Activated naive CD8-positive, alpha-beta T cell treated with anti-CD3 and anti-CD28 coated beads, Interleukin-2, amount 10 ng/mL, durations not matched to agents 7 days and 5 days (primary cell): ENCODE measurements at regions not wholly inside any gene's neighbourhood (a gene's known extent, or its start where the extent isn't known, plus 50 kb on each side); places are given as distances from the start of the nearest gene placed in this dataset.
"Not testable (repeated sequence)": the region's sequence is repeated elsewhere in the genome, so short reads cannot be mapped to it uniquely, and the experiment has no call there.

ENCODE experiments used
- ATAC-seq: fragments of 150-1000 bp; cut with Tn5 transposase; one replicate; pipeline ENCODE4 v1.10.0; 2021; ENCODE audit warnings: low read depth, moderate library complexity
- POLR2A ChIA-PET: fragments of 350-600 bp; sonication (Branson Sonifier 250); formaldehyde crosslinking; loops from one replicate; lab custom pipeline; 2021; ENCODE audit warnings: antibody characterized with exemption; lab: Charles Lee
- DNase-seq: peaks from one replicate; pipeline ENCODE4 v3.0.0; 2021
- H3K27ac Mint-ChIP-seq: one replicate; pipeline ENCODE4 v1.8.0; 2022; ENCODE audit warnings: mild to moderate bottlenecking, mixed read lengths
- H3K27me3 Mint-ChIP-seq: one replicate; pipeline ENCODE4 v1.8.0; 2022; ENCODE audit warnings: mild to moderate bottlenecking, moderate library complexity, mixed read lengths
- H3K36me3 Mint-ChIP-seq: one replicate; pipeline ENCODE4 v1.8.0; 2021; ENCODE audit warnings: mild to moderate bottlenecking, mixed read lengths
- H3K4me1 Mint-ChIP-seq: one replicate; pipeline ENCODE4 v1.8.0; 2021; ENCODE audit warnings: mixed read lengths
- H3K4me3 Mint-ChIP-seq: one replicate; pipeline ENCODE4 v1.8.0; 2022; ENCODE audit warnings: mild to moderate bottlenecking, moderate library complexity, mixed read lengths
- H3K9me3 Mint-ChIP-seq: one replicate; pipeline ENCODE4 v1.8.0; 2021; ENCODE audit warnings: mixed read lengths

- POLR2A ChIA-PET, result no interaction called here
- ATAC-seq, result no peak
- Mint-ChIP-seq H3K9me3 (peaks cover 2% of the 10 kb centered on the region), H3K4me3 (no peak overlapping the region), H3K27ac (no peak overlapping the region), H3K4me1 (peaks cover 1% of the 10 kb centered on the region), H3K36me3 (no peaks in the 10 kb centered on the region), H3K27me3 (peaks cover 3% of the 10 kb centered on the region)
- DNase-seq, result no peak
Observed at GRCh38 chr6:146916435-146917025, 287.7 kb upstream of the STXBP5 start.

GRCh38 chr6:146917182-146917581, 287.0 kb upstream of the STXBP5 start:
- H3K4me3 Mint-ChIP-seq, result no peak overlapping the region
- POLR2A ChIA-PET, result no interaction called here
- peaks cover 3% of the 10 kb centered on the region for H3K27me3 Mint-ChIP-seq
- peaks cover 1% of the 10 kb centered on the region for H3K4me1 Mint-ChIP-seq
- no peaks in the 10 kb centered on the region for H3K36me3 Mint-ChIP-seq
- DNase-seq (no peak), ATAC-seq (no peak)
- no peak overlapping the region for H3K27ac Mint-ChIP-seq
- peaks cover 2% of the 10 kb centered on the region for H3K9me3 Mint-ChIP-seq

- Mint-ChIP-seq H3K27me3 (no peaks in the 10 kb centered on the region), H3K9me3 (peaks cover 2% of the 10 kb centered on the region), H3K4me3 (no peak overlapping the region), H3K27ac (no peak overlapping the region), H3K36me3 (no peaks in the 10 kb centered on the region), H3K4me1 (peaks cover 1% of the 10 kb centered on the region)
- DNase-seq (no peak), ATAC-seq (no peak)
- POLR2A ChIA-PET, result no interaction called here
Observed at GRCh38 chr6:146917979-146918378, 286.2 kb upstream of the STXBP5 start.

- peaks cover 2% of the 10 kb centered on the region for H3K9me3 Mint-ChIP-seq
- no peak overlapping the region for H3K4me3 Mint-ChIP-seq
- H3K27ac Mint-ChIP-seq, result no peak overlapping the region
- peaks cover 1% of the 10 kb centered on the region for H3K4me1 Mint-ChIP-seq
- POLR2A ChIA-PET, result no interaction called here
- no peak for ATAC-seq
- H3K27me3 Mint-ChIP-seq, result no peaks in the 10 kb centered on the region
- DNase-seq, result no peak
- no peaks in the 10 kb centered on the region for H3K36me3 Mint-ChIP-seq
Observed at GRCh38 chr6:146919017-146919416, 285.2 kb upstream of the STXBP5 start.

- Mint-ChIP-seq H3K4me3 (no peak overlapping the region), H3K27ac (no peak overlapping the region), H3K9me3 (no peaks in the 10 kb centered on the region), H3K4me1 (no peaks in the 10 kb centered on the region), H3K27me3 (no peaks in the 10 kb centered on the region), H3K36me3 (no peaks in the 10 kb centered on the region)
- POLR2A ChIA-PET, result no interaction called here
- no peak for DNase-seq
- ATAC-seq, result no peak
Observed at GRCh38 chr6:146923205-146923833, 280.9 kb upstream of the STXBP5 start.

GRCh38 chr6:146925846-146926245, 278.4 kb upstream of the STXBP5 start:
- POLR2A ChIA-PET, result no interaction called here
- Mint-ChIP-seq H3K27ac (no peak overlapping the region), H3K4me1 (no peaks in the 10 kb centered on the region), H3K9me3 (no peaks in the 10 kb centered on the region), H3K36me3 (no peaks in the 10 kb centered on the region), H3K27me3 (no peaks in the 10 kb centered on the region), H3K4me3 (no peak overlapping the region)
- no peak for ATAC-seq
- no peak for DNase-seq

- H3K4me1 Mint-ChIP-seq, result no peaks in the 10 kb centered on the region
- no peaks in the 10 kb centered on the region for H3K36me3 Mint-ChIP-seq
- DNase-seq (no peak), ATAC-seq (no peak)
- H3K4me3 Mint-ChIP-seq, result no peak overlapping the region
- no peaks in the 10 kb centered on the region for H3K27me3 Mint-ChIP-seq
- H3K9me3 Mint-ChIP-seq, result peaks cover 4% of the 10 kb centered on the region
- H3K27ac Mint-ChIP-seq, result no peak overlapping the region
- POLR2A ChIA-PET, result no interaction called here
Observed at GRCh38 chr6:146928503-146928902, 275.7 kb upstream of the STXBP5 start.

- Mint-ChIP-seq H3K27me3 (no peaks in the 10 kb centered on the region), H3K9me3 (peaks cover 4% of the 10 kb centered on the region), H3K36me3 (no peaks in the 10 kb centered on the region), H3K4me1 (no peaks in the 10 kb centered on the region), H3K4me3 (no peak overlapping the region), H3K27ac (no peak overlapping the region)
- ATAC-seq (no peak), DNase-seq (no peak)
- POLR2A ChIA-PET, result no interaction called here
Observed at GRCh38 chr6:146931214-146931613, 273.0 kb upstream of the STXBP5 start.

- Mint-ChIP-seq H3K27ac (no peak overlapping the region), H3K4me1 (no peaks in the 10 kb centered on the region), H3K4me3 (no peak overlapping the region), H3K9me3 (peaks cover 6% of the 10 kb centered on the region), H3K36me3 (no peaks in the 10 kb centered on the region), H3K27me3 (no peaks in the 10 kb centered on the region)
- POLR2A ChIA-PET, result no interaction called here
- no peak for ATAC-seq
- no peak for DNase-seq
Observed at GRCh38 chr6:146937316-146937715, 266.9 kb upstream of the STXBP5 start.

GRCh38 chr6:146938266-146938665, 266.0 kb upstream of the STXBP5 start:
- no peak overlapping the region for H3K4me3 Mint-ChIP-seq
- H3K27me3 Mint-ChIP-seq, result no peaks in the 10 kb centered on the region
- DNase-seq (no peak), ATAC-seq (no peak)
- H3K4me1 Mint-ChIP-seq, result no peaks in the 10 kb centered on the region
- POLR2A ChIA-PET, result no interaction called here
- peaks cover 3% of the 10 kb centered on the region for H3K9me3 Mint-ChIP-seq
- H3K27ac Mint-ChIP-seq, result no peak overlapping the region
- H3K36me3 Mint-ChIP-seq, result no peaks in the 10 kb centered on the region

GRCh38 chr6:146939456-146939855, 264.8 kb upstream of the STXBP5 start:
- POLR2A ChIA-PET, H3K27me3 Mint-ChIP-seq, ATAC-seq, H3K4me3 Mint-ChIP-seq, H3K36me3 Mint-ChIP-seq, H3K9me3 Mint-ChIP-seq, H3K4me1 Mint-ChIP-seq, DNase-seq, H3K27ac Mint-ChIP-seq: not testable (repeated sequence)

GRCh38 chr6:146943664-146944063, 260.6 kb upstream of the STXBP5 start:
- ATAC-seq, result no peak
- H3K4me3 Mint-ChIP-seq, result no peak overlapping the region
- POLR2A ChIA-PET, result no interaction called here
- peaks cover 10% of the 10 kb centered on the region for H3K9me3 Mint-ChIP-seq
- H3K27me3 Mint-ChIP-seq, result no peaks in the 10 kb centered on the region
- no peak for DNase-seq
- H3K36me3 Mint-ChIP-seq, result no peaks in the 10 kb centered on the region
- no peak overlapping the region for H3K27ac Mint-ChIP-seq
- H3K4me1 Mint-ChIP-seq, result peaks cover 2% of the 10 kb centered on the region

GRCh38 chr6:146944077-146944476, 260.1 kb upstream of the STXBP5 start:
- POLR2A ChIA-PET, result no interaction called here
- Mint-ChIP-seq H3K4me1 (peaks cover 2% of the 10 kb centered on the region), H3K27ac (no peak overlapping the region), H3K27me3 (no peaks in the 10 kb centered on the region), H3K36me3 (no peaks in the 10 kb centered on the region), H3K4me3 (no peak overlapping the region), H3K9me3 (peaks cover 12% of the 10 kb centered on the region)
- ATAC-seq (no peak), DNase-seq (no peak)

GRCh38 chr6:146944809-146945208, 259.4 kb upstream of the STXBP5 start:
- peaks cover 2% of the 10 kb centered on the region for H3K4me1 Mint-ChIP-seq
- H3K36me3 Mint-ChIP-seq, result no peaks in the 10 kb centered on the region
- H3K27ac Mint-ChIP-seq, result no peak overlapping the region
- H3K9me3 Mint-ChIP-seq, result peaks cover 12% of the 10 kb centered on the region
- POLR2A ChIA-PET, result no interaction called here
- H3K4me3 Mint-ChIP-seq, result no peak overlapping the region
- no peak for ATAC-seq
- DNase-seq, result no peak
- no peaks in the 10 kb centered on the region for H3K27me3 Mint-ChIP-seq
